ENCODE measurements at regions not wholly inside any gene's neighbourhood (a gene's known extent, or its start where the extent isn't known, plus 50 kb on each side); places are given as distances from the start of the nearest gene placed in this dataset.

DNA sequence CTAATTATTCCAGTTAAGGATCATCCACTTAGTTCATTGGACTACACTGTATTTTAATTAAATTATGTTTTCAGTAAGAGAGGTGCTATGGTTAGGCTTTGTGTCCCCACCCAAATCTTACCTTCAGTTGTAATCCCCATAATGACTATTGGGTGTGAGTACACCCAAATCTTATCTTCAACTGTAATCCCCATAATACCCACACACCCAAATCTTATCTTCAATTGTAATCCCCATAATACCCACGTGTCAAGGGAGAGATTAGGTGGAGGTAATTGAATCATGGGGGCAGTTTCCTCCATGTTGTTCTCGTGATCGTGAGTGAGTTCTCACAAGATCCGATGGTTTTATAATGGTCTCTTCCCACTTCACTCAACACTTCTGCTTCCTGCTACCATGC is 208.0 kb upstream of the PHACTR1 start:
- TF ChIP-seq CTCF (IDR thresholded peaks at IDR 0.05; ENCODE audit: control extremely low read depth in 1 of 3, insufficient read depth in 1 of 3, low read depth in 1 of 3, low read length in 3 of 3) (no peak), NANOG (IDR thresholded peaks at IDR 0.05; ENCODE audit: insufficient read depth, low read depth, low read length, poor library complexity, severe bottlenecking) (no peak), EP300 (IDR thresholded peaks at IDR 0.05; ENCODE audit: borderline replicate concordance in 1 of 2, low read depth in 2 of 2, low read length in 2 of 2) (no peak), GABPA (IDR thresholded peaks at IDR 0.05; ENCODE audit: borderline replicate concordance, insufficient read depth, low read length) (no peak), POLR2A (IDR thresholded peaks at IDR 0.05; ENCODE audit: control extremely low read depth in 1 of 2, low read depth in 2 of 2, low read length in 2 of 2) (no peak), PHF8 (conservative IDR thresholded peaks at IDR 0.05; ENCODE audit: low read depth, low read length) (no peak), POLR2AphosphoS5 (IDR thresholded peaks at IDR 0.05; ENCODE audit: low read depth, low read length) (no peak)

Measured in H1 (cell line).